ENCODE measurements at regions not wholly inside any gene's neighbourhood (a gene's known extent, or its start where the extent isn't known, plus 50 kb on each side); places are given as distances from the start of the nearest gene placed in this dataset.
"Not testable (repeated sequence)": the region's sequence is repeated elsewhere in the genome, so short reads cannot be mapped to it uniquely, and the experiment has no call there.

DNA sequence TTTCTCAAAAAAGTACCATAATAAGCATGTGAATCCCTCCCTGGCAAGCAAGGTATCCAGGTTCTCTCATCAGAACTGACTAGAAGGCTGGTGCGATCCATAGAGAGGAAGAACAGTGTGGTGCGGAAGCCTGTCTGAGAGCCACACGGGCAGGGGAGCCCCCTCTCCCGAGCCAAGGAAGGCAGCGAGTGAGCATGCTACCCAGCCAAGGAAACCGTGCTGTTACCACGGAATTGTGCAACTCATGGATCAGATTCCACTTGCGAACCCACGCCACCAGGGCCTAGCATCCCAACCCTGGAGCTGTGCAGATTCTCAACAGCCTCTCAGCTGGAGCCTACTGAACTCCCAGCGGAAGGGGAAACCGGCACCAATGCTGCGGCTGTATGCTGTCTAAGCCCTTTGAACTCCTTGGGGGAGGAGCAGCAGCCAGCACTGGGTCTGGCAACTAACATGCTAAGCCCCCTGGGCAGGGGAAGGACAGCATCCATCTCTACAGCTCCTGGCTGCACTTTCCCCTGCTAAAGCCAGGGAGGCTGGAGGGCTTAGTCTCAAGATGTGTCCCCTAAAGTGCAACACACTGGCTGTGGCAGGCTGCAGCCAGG is 823.1 kb downstream of the EPHA4 start:
- DNase-seq, result no peak

DNA sequence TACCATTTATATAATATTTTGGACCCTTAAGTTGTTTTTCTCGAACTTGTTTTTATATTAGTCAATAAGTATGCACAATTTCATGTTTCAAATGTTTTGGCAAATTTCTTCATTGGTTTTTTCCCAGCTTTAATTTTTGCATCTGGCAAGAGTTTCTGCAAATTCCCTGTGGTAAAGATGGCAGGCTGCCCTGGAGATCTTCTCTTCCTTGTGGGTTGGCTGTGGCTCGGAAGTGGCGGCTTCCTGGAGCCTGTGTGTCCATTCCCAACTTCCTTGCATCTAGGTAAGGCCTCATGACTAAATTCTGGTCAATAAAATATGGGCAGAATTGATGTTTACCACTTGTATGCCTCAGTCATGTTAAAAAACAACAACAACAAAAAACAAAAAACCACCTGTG is 818.6 kb downstream of the EPHA4 start:
- no peak for DNase-seq

DNA sequence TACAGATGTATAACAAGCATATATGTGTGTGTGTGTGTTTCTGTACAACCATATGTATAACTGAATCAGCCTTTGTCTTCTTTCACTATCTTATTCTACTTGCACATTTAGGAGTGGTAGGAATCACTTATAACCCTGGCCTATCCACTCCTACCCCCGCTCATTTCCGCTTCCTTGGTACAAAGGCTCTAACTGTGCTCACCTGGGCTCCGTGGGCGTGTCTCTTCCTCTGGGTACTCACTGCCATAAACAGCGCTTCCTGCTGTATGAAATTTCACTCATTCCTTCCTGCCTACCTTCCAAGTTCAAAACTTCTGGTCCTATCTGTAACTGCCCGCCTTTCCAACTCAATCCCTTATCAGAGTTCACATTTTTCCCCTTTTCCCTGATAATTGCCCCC is 815.5 kb downstream of the EPHA4 start:
- no peak for DNase-seq

- not testable (repeated sequence) for DNase-seq
These were observed 813.7 kb downstream of the EPHA4 start for GRCh38 chr2:220758376-220758775.

DNA sequence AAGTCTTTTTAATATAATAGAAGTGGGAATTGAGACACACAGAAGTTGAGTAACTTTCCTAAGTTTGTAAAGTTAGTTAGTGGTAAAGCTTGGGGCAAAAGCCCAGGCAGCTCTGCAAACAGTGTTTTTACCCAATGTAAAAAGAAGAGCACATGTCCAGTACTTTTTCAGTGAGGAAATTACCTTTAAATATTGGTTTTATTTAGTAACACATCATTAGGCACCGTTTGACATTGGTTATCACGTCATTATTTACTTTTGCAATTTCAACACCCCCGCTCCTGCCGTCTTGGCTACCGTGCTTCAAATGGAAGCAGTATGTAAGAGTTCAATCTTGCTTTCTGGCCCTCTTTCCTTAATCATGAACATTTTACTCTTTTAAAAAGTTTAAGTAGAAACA is 807.9 kb downstream of the EPHA4 start:
- no peak for DNase-seq

DNA sequence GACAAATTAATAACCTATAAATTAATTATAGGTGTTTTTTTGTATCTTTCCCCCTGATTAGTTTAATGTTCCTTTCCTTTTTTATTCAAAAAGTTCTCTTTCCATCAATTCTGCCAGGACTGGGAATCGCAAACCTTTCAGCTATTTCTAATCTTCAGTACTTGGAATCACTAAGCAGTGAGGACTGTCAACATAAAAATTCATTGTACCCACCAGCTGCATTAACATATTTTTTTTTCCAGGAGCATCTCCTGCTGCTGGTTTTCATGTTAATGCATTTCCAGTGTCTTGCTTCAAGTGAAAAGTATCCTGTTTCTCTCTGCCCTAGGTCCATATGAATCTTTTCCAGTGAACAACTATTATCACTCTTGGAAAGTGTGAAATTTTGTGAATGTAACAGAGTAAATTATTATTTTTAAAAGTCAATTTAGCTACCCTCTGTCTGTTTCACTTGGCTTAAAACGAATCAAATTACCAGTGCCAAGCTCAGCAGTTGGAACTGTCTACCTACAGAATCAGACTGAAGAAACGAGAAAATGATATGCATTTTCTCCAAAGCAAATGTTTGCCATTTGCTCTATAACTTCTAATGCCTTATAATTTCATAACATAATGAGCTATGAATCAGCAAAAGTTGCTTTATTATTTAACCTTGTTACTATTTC is 804.4 kb downstream of the EPHA4 start:
- DNase-seq, result no peak

DNA sequence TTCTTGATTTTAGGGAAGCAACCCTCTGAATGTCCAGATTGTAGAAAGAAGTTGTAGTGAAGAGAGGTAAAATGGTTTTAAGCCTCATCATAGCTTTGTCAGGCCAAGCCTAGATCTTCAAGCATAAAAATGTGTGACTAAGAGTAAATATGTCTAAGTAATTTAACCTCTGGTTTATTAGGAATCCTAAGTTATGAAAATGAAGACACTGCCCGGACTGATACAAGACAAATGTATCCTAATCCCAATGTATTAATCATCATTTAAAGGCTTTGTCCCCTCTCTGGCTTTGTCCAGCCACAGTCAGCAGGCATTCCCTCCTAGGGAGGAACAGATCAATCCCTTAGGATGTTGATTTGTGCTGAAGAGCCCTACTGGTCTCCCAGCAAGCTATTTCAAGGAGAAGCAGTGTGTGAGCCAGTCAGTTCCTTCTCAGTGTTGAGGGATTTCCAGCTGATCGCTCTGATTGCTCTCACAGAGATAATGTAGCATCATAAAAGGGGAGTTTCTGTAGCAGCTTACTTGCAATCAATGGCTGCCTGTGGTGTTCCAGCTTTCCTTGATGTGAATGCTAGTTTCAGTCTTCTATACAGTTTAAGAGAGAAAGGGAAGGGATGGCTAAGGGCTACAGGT is 796.1 kb downstream of the EPHA4 start:
- DNase-seq, result no peak

- not testable (repeated sequence) for DNase-seq
These were observed 793.0 kb downstream of the EPHA4 start for GRCh38 chr2:220779076-220779475.

DNA sequence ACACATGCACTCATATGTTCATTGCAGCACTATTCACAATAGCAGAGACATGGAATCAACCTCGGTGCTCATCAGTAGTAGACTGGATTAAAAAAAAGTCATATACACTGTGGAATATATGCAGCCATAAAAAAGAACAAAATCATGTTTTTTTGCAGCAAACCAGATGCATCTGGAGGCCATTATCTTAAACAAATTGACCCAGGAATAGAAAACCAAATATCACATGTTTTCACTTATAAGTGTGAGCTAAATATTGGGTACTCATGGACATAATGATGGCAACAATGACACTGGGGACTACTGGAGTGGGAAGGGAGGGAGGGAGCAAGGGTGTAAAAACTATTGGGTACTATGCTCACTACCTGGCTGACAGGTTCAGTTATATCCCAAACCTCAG is 792.6 kb downstream of the EPHA4 start:
- no peak for DNase-seq

- DNase-seq, result no peak
These were observed 792.2 kb downstream of the EPHA4 start for GRCh38 chr2:220779931-220780330.

GRCh38 chr2:220781622-220782241 is 790.4 kb downstream of the EPHA4 start:
- no peak for DNase-seq

- no peak for DNase-seq
These were observed 789.4 kb downstream of the EPHA4 start for GRCh38 chr2:220782609-220783113.

GRCh38 chr2:220783671-220784070 is 788.4 kb downstream of the EPHA4 start:
- no peak for DNase-seq

GRCh38 chr2:220785178-220785577 is 786.9 kb downstream of the EPHA4 start:
- DNase-seq, result no peak

- DNase-seq, result no peak
These were observed 785.9 kb downstream of the EPHA4 start for GRCh38 chr2:220786216-220786615.

DNA sequence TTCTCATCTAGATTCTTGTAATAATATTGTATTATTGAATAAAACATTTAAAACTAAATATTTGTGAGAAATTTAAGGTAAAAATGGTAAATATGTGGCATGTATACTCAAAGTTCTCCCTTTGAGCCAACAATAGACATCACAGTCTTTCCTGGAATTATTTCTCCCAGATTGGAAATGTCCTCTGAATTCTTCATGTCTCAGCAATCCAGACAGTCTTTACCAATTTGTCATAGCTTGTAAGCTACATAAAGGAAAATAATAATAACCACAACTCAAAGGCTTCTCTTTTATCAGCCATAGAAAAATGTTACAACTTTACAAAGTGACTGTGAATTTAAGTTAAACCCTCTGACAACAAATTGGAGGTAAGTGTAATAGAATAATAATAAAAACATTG is 784.9 kb downstream of the EPHA4 start:
- DNase-seq, result no peak

GRCh38 chr2:220789961-220790360 is 782.1 kb downstream of the EPHA4 start:
- DNase-seq, result no peak

GRCh38 chr2:220795705-220796104 is 776.4 kb downstream of the EPHA4 start:
- no peak for DNase-seq

- DNase-seq, result no peak
These were observed 761.0 kb downstream of the EPHA4 start for GRCh38 chr2:220811115-220811514.

DNA sequence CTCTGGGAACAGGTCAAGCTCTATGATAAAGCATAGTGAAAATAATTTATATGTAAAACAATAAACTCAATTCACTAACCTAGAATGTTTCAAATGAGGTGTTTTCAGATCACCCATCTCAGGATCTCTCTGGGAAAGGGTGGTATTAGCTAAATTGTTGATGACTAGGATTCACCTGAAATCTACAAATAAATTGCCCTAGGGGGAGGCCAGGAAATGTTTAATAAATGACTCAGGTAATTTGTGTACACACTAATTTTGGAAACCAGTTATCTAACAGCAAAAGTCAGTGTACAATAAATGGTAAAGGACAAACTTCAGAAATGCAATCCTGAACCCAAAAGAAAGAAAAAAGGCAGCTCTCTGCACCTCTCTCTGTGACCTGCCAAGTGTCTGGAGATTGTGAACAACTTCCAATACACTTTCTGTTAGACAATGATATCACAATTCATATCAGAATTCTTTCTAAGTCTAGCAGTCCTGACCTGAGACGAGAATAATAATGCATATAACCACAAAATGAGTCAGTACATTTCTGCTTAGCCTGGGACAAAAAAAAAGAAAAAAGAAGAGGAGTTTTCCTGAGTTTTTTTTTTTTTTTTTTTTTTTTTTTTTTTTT is 760.0 kb downstream of the EPHA4 start:
- DNase-seq, result no peak

- no peak for DNase-seq
These were observed 757.7 kb downstream of the EPHA4 start for GRCh38 chr2:220814441-220814840.

GRCh38 chr2:220815698-220816097 is 756.4 kb downstream of the EPHA4 start:
- no peak for DNase-seq

DNA sequence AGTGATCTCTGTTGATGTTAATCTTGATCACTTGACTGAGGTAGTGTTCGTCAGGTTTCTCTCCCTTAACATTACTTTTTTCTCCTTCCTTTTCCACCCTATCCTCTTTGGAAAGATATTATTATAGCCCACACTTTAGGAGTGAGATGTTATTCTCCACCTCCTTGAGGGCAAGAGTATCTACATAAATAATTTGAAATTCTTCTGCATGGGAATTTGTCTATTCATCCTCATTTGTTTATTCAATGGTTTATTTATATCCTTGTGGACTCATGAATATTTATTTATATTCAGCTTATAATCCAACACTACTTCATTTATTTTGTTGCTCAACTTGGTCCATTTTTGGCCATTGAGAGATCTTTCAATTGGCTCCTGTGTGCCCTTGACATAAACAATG is 750.4 kb downstream of the EPHA4 start:
- no peak for DNase-seq
